Esophagus squamous epithelium (tissue), 4 donors: ENCODE measurements at regions not wholly inside any gene's neighbourhood (a gene's known extent, or its start where the extent isn't known, plus 50 kb on each side); places are given as distances from the start of the nearest gene placed in this dataset.
"Not testable (repeated sequence)": the region's sequence is repeated elsewhere in the genome, so short reads cannot be mapped to it uniquely, and the experiment has no call there.

Experiments
- CTCF ChIP-seq, 6 experiments: fragments of 450-650 bp in 4 of 6; fragments of 200-600 bp in 2 of 6; sonication (generic) in 2 of 6; IDR thresholded peaks; one replicate each; pipeline ENCODE4 v1.5.1; 2016 to 2019; ENCODE audit warnings: antibody characterized with exemption in 6 of 6, mild to moderate bottlenecking in 4 of 6, moderate library complexity in 4 of 6
- POLR2A ChIP-seq, 4 donors: fragments of 450-650 bp; IDR thresholded peaks; one replicate each; pipeline ENCODE4 v1.6.1; 2017; ENCODE audit warnings: antibody characterized with exemption in 4 of 4, mild to moderate bottlenecking in 4 of 4, moderate library complexity in 3 of 4

GRCh38 chr20:30814312-30814639 lies 443.2 kb upstream of the DEFB115 start:
- TF ChIP-seq POLR2A, CTCF (IDR thresholded peaks at IDR 0.05): not testable (repeated sequence)
